ENCODE measurements at regions not wholly inside any gene's neighbourhood (a gene's known extent, or its start where the extent isn't known, plus 50 kb on each side); places are given as distances from the start of the nearest gene placed in this dataset.

DNA sequence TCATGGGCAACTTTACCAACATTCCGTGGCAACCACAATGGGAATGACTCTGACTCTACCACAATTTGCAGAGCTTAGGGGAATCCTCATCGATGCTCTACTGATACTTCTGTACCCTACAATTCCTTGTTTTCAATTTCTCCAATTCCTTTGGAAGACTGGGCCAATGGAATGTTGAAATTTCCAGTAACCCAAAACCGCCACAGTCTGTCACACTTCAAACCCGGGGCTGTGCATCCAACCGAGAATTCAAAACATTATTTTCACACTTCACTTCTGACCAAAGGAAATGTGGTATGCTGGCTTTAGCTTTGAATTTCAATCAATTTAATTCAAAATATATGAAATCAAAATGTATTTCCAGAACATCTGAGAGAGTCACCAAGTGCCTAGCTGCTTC, 951.4 kb downstream of the VRK1 start:
- in situ Hi-C loops (cut with HindIII; ENCODE audit: low sequenced_read_pairs) = no loop called here

DNA sequence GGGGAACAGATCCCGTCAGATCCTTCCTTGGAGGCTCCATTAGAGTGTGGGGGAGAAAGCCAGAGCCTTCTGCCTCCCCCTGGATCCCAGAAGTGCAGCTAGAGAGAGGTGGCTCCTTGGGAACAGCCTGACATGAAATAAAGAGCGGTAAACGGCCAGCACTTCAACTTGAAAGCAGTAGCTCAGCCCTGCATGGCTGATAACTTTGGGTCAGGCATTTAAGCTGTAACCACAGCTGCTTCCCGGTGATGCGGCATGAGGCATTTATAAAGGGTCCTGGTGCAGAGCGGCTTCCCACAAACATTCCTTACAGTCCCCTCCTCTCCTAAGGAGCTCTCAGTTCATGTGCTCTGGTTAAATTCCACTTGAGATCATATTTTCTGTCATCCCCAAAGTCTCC, 960.3 kb downstream of the VRK1 start:
- in situ Hi-C loops (cut with HindIII; ENCODE audit: low sequenced_read_pairs) = no loop called here

DNA sequence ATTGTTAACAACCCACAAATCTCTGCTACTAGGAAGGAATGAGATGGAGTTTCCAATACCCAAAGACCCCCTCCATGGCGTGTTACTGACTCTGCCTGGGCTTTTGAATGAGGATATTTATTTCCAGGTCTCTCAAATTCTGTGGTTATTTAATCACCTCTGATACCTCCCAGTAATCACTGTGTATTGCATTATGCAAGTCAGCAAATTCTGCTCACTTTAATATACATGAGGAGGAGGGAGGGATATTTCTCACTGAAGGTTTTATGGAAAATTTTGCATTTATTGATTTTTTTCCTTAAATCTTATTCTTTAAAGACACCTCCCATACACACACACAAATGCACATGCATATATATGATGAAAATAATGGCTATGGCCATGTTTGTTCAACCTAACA, 962.9 kb downstream of the VRK1 start:
- in situ Hi-C loops (cut with HindIII; ENCODE audit: low sequenced_read_pairs) = no loop called here

DNA sequence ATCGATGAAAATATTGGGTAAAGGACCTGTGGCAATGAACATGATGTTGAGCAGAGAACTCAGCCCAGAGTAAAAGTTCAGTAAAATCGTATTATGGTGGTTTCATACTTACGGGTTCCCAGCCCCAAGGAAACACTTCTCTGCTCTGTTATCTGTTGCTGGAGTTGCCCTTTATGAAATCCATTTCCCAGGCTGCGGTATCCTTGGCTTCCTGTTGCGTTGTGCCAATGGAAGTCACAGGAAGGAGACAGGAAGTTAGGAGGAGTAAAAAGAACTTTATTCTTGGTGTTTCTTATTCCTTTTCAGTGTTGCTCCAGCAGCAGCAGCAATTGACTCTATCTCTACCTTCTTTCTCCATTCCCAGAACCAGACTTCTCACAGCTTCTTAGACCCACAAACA, 965.2 kb downstream of the VRK1 start:
- in situ Hi-C loops (cut with HindIII; ENCODE audit: low sequenced_read_pairs) = no loop called here

DNA sequence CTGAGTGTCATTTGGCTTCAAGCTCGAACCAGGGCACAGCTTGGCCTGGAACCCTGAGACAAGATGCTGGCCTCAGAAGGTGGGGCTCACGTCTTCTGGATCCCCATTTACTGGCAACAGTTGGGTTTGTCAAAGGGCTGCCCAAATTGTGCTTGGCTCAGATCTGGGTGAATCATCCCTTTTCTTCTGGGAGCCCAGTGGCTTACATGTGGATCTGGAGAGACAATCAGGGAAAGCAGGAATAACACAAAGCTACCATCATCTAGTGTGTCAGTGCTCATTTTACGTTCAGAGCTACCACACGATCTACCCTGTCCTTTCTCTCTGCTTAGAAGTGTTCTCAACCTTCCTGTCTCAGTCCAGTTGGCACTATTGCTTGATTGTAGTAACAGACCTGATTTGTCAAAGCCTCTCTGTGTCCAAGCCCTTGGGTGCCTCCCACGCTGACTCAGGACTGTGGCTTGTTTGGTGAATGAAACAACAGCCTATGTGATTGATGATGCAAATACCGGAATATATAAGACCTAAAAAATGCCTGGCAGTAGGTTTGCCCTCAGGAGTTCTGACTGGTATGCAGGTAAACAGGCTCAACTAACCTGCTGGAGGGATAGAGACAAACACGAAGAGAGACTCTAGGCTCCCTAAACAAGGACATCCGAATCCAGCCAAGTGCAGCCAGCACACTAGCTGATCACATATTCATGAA, 974.3 kb downstream of the VRK1 start:
- in situ Hi-C loops (cut with HindIII; ENCODE audit: low sequenced_read_pairs) = no loop called here

DNA sequence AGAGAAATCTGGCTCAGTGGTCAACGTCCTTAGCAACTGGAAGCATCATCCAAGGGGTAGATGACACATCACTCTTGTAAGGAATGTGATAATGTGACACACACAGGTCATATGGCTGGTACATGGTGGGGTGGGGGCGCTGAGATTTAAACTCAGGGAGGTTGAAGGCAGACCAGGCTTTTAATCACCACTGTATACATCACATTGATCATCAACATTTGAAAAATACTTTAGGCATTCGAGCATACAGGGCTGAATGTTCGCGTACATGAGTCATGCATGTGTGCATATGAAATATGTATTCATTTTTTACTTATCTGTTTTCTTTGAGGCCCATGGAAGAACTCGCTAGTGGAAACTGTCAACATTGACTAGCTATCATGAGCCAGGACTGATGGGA, 976.4 kb downstream of the VRK1 start:
- in situ Hi-C loops (cut with HindIII; ENCODE audit: low sequenced_read_pairs) = no loop called here

DNA sequence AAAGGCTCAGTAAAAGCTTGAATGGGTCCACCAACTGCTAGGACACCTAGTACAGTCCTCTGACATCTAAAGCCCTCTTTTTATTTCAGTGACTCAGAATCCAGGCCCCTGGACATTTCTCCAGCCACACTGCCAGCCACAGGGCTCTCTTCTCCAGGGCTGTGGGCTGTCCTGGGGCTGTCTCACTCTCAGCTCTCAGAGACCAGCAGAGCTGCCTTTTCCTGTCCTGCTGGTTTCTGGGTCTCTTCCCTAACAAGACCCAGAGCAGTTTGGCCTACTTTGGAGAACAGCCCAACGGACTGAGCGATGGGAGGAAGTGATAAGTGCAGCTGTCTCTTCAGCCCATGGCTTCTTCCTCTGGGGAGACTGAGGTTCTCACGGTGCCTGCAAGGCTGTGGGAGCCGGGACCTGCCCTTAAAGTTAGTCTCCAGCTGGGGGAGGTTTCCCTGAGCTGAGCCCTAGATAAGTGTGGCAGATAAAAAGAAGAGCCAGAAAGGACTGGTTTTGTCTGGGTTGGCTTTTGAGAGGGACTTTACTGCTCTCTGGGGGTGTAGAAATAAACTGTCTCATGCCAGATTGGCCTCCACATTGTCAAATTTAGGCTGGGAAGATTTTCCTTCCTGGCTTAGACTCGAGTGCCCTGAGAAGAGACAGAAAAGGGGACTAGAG, 979.8 kb downstream of the VRK1 start:
- in situ Hi-C loops (cut with HindIII; ENCODE audit: low sequenced_read_pairs) = no loop called here

DNA sequence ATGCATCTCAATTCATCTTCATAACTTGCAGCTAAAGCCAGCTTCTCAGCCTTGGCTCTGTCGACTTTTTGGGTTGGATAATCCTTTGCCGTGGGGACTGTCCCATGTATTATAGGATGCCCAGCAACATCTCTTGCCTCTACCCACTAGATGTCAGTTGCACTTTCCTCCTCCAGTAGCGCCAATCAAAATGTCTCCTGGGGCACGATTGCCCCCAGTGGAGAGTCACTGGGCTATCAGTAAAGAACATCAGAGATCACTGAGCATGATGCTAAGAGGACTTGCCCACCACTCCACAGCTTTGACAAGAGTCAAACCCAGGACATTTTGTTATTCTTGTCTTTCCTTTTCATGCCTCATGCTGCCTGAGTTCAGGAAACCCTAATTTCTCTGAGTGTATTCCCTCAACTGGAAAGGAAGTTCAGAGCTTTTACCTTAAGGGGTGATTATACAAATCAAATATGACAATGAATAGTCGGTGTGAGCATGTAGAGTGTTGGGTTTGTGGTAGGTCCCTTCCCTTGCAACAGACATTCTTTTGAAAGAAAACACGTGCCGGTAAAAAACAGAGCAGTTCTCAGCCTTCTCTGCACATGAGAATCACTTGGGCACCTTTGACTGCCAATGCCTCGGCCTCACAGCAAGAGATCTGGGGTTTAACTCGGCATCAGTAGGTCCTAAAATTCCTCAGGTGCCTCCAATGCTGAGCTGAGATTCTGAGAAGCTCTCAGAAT, 980.6 kb downstream of the VRK1 start:
- in situ Hi-C loops (cut with HindIII; ENCODE audit: low sequenced_read_pairs) = no loop called here

DNA sequence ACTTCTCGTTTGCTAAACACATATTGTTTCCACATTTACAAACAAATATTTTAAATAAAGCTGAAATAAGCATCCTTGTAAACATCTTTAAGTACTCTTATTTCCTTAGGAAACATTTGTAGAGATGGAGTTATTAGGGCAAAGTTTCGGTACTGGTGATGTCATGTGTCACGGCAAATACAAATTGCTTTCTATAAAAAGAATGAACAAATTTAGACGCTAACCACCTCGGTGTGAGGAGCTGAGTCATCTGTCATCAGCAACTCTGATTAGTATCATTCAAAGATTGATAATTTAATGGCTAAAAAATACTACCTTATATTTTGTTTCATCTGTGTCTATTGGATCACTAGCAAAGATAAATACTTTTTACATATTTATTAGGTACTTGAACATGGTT, 982.0 kb downstream of the VRK1 start:
- in situ Hi-C loops (cut with HindIII; ENCODE audit: low sequenced_read_pairs) = no loop called here

DNA sequence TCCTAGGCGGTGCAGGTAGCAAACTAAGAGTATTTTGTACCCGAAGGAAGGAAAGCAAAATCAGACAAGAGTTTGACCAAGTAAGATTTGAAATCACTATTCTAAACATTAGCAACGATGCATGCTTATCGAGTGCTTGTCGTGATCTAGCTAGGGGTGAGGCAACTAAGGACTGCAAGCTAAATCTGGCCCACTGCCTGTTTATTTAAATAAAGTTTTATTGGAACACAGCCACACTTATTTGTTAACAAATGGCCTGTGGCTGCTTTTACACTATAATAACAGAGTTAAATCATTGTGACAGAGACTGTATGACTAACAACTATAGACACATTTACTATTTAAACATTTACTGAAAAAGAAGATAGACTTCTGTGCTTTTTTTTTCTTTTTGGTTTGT, 983.6 kb downstream of the VRK1 start:
- in situ Hi-C loops (cut with HindIII; ENCODE audit: low sequenced_read_pairs) = no loop called here

DNA sequence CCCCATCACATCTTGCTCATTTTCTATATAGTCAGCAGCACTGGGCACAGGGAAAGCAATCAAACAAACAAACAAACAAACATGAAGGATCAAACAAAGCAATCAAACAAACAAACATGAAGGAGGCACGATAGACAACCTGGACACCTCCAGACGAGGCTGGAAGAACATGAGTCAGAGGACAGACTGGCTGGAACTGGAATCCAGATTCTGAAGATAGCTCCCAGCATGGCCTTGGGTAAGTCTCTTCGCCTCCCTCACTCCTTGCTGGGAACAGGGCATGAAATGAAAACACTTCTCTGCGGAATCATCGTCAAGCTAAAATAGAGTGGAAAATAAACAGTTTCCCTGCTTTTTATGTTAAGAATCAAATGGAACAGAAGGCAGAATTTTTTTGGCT, 984.8 kb downstream of the VRK1 start:
- in situ Hi-C loops (cut with HindIII; ENCODE audit: low sequenced_read_pairs) = no loop called here

DNA sequence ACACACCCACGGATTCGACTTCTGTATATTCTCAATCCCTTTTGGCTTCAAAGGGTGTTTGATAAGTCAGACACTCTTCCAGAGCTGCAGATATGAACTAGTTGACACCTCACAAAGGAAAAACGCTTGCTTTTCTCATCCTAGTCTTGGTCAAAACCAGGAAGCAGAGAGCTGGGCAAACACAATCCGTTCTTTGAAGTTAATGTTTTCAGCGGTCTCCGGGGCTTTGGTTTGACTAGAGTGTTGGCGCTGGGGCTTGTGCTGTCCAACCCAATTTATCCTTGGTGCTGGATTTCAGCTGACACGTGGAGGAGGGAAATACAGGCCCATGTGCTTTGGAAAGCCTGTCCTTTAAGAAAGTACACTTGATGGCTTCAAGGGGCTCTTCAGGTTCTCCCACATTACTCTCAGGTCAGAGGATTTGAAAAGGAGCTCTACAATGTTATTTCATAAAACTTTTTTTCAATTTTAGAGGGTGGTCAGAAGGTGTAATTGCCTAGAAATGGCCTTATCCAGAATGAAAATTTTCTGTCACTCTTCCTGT, 985.8 kb downstream of the VRK1 start:
- in situ Hi-C loops (cut with HindIII; ENCODE audit: low sequenced_read_pairs) = no loop called here

DNA sequence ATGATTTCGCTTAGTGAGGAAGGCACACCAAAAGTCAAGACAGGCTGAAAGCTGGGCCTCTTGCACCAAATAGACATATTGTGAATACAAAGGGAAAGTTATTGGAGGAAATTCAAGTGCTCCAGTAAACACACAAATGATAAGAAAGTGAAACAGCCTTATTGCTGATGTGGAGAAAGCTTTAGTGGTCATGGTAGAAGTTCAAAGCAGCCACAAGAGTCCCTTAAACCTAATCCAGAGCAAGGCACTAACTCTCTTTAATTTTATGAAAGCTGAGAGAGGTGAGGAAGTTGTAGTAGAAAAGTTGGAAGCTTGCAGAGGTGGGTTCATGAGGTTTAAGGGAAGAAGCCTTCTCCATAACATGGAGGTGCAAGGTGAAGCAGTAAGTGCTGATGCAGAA, 988.3 kb downstream of the VRK1 start:
- in situ Hi-C loops (cut with HindIII; ENCODE audit: low sequenced_read_pairs) = no loop called here

DNA sequence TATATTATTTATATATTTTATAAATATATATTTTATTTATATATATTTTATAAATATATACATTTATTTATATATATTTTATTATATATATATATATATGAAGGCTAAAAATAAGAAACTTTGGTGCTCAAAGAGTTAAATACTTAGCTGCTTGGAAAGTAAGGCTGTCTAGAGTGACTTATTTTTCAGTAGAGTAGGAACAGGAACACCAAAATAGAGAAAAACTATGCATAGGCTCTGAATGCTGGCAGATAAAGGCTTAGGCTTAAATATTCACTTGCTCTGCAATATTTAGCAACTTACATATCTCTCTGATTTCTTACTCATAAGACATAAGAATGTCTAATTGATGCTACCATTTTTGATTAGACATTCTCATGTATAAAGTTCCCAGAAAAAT, 991.2 kb downstream of the VRK1 start:
- in situ Hi-C loops (cut with HindIII; ENCODE audit: low sequenced_read_pairs) = no loop called here

DNA sequence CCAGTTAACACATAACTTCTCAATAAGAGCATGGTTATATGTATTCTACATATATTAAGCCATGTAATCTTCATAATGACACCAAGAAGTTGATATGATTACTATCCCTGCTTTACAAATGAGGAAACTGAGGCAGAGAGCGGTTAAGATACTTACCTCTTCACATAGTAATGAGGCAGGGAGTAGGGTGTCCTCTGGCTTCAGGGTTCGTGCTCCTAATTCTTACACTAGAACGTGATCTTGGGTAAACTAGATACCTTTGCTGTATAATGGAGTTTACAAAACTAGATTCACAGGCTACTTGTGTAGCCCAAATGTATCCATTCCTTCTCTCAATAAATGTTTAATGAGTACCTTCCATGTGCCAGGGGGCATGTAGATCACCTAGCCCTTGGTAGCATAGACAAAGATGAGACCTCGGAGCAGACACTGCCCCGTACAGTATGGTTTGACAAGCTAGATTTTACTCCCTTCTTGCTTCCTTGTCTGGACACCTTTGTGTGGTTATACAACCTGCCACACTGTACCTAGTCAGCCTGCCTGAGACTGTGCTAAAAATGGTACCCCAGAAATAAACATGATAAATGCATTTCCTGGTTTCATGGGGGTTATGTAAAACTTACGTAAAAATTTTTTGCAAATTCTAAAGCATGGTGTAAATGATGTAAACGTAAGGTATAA, 991.8 kb downstream of the VRK1 start:
- in situ Hi-C loops (cut with HindIII; ENCODE audit: low sequenced_read_pairs) = no loop called here

DNA sequence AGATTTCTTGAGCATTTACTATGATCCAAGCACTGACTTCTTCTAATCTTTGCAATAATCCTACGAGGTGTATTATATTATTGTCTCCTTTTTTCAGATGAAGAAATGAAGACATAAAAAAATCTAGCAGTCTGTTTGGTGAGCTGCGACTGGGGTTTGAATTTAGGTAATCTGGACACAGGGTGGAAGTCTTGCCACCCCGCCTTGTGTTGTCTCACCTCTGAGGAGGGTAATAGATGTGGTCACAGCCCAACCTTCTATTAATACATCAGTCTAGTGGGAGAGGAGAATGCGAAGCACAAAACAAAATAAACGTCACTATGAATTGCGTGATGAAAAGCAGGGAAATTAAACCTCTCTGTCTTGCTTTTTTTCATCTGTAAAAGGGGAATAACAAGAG, 993.9 kb downstream of the VRK1 start:
- in situ Hi-C loops (cut with HindIII; ENCODE audit: low sequenced_read_pairs) = no loop called here

DNA sequence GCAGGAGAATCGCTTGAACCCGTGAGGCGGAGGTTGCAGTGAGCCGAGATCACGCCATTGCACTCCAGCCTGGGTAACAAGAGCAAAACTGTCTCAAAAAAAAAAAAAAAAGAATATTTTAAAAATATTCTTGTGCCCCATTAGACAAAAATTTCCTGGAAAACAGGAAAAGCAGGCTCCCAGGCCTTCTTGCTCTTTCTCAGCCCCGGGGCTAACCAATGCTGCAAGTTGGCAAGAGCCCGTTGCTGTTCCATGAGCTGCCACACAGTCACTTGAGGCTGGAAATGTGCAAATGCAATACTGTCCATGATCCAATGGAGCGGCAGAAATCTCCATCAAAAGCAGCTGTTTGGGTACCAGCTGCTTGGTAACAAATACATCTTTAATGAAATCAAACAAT, 994.7 kb downstream of the VRK1 start:
- in situ Hi-C loops (cut with HindIII; ENCODE audit: low sequenced_read_pairs) = no loop called here

DNA sequence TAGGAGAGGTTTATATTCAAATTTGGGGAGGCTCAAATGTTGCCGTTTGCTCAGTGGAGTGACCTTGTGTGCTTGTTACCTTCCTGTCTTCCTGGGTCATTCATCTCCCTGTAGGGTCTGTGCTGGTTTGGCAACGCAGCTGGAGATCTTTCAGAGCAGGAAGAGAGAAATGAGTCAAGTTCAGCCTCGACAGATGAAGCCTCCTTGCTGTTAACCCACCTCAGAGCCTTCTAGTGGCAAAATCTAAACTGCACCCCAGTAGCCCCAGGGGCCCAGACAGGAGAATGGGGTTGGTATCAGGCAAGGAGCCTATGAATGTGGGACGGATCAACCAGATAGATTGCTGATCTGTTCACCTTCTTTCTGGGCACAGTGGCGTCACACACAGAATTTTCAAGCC, 999.3 kb downstream of the VRK1 start:
- in situ Hi-C loops (cut with HindIII; ENCODE audit: low sequenced_read_pairs) = no loop called here

DNA sequence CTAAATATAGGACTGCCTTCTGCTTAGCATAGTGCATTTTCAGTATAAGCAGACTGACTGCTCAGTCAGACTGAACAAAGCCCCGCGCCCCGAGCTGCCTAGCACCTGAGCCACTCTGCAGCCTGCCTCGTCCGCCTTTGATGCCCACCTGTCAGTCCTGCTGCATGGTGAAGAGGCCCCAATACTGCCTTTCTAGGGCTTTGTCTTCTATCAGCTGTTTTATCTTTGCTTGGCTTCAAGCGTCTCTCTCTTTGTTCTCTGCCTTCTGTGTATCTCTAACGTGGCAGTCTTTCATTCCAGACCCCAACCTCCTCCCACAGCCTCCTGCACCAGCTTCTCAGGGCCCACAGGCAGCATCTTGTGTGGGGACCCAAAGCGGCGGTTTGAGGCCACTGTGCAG, 1001.0 kb downstream of the VRK1 start:
- in situ Hi-C loops (cut with HindIII; ENCODE audit: low sequenced_read_pairs) = no loop called here

DNA sequence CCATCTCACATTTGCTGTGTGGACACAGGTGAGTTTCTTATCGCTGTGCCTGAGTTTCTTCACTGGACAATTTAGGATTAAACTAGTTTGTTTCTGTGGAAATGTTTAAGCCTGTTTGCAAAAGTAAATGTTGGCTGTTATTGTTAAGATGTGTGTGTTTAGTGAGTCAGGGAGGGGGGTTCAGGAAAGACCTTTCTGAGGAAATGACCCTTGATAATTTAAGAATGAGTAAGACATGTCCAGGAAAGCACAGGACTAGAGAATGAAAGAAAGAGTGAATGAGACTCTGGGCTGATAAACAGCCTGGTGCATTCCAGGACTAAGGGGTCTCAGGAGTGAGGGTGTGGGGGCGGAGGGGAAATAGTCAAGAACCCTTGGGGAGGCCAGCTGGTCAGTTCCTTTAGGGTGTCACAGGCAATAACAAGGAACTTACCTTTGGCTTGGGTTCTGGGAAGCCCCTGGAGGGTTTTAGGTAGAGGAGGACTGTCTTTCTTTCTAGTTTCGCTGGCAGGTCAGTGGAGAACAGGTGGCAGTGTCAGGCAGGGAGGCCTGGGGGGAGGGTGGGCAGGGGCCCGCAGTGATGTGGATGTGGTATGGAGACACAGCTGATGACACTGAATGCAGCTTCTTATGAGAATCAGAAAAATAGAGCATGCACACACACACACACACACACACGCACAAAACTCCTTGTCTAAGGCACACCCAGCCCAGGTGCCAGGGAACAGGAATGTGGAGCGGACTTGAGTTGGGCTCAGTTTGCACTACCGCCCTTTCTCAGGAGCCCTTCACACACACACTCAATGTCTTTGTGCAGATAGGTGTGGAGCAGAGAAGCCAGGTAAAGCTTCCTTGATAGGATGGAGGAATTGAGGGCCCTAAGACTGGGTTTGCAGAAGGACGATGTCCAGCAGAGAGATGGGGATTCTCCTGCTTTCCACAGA, 1005.5 kb downstream of the VRK1 start:
- in situ Hi-C loops (cut with HindIII; ENCODE audit: low sequenced_read_pairs) = no loop called here
